ENCODE measurements at regions not wholly inside any gene's neighbourhood (a gene's known extent, or its start where the extent isn't known, plus 50 kb on each side); places are given as distances from the start of the nearest gene placed in this dataset.

DNA sequence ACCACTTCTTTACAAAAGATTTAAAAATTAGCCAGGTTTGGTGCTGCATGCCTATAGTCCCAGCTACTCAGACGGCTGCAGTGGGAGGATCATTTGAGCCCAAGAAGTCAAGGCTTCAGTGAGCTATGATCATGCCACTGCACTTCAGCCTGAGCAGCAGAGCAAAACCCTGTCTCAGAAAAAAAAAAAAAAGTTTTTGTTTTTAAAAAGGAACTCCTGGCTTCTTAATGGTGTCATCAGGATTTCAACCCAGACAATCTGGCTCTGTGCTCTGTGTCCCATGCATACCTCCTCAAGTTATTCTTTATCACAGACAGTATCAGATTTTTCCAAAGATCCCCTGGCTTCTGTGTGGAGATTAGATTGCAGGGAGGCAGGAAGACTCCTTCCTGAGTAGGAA, 64.2 kb upstream of the IL12A start:
- DNase-seq (ENCODE audit: low read depth) = no peak
- H3K4me3 ChIP-seq (ENCODE audit: low read length) = no peak overlapping the region
- TF ChIP-seq CTCF (conservative IDR thresholded peaks at IDR 0.05; ENCODE audit: low read depth, low read length) = no peak

GRCh38 chr3:159925248-159925647, 63.4 kb upstream of the IL12A start:
- DNase-seq (ENCODE audit: low read depth) = no peak
- H3K4me3 ChIP-seq (ENCODE audit: low read length) = no peak overlapping the region
- no peak for TF ChIP-seq CTCF (conservative IDR thresholded peaks at IDR 0.05; ENCODE audit: low read depth, low read length)

DNA sequence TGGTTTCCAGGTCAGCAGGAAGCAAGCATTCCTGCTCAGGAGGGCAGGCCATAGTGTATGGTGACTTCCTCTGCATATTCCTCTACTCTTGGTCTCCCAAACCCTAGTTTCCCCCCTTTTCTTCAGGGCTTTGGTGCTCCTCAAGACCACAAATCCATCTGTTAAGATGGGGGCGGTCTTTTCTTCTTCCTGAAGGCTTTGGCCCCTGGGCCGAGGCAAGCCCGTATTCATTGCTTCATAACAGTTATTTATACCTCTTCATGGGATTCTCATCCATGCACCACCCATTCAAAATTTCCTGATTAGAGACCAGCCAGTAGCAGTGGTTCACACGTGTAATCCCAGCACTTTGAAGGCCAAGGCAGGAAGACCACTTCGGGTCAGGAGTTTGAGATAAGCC, 62.1 kb upstream of the IL12A start:
- no peak for TF ChIP-seq CTCF (conservative IDR thresholded peaks at IDR 0.05; ENCODE audit: low read depth, low read length)
- H3K4me3 ChIP-seq (ENCODE audit: low read length) = no peak overlapping the region
- DNase-seq (ENCODE audit: low read depth) = no peak

DNA sequence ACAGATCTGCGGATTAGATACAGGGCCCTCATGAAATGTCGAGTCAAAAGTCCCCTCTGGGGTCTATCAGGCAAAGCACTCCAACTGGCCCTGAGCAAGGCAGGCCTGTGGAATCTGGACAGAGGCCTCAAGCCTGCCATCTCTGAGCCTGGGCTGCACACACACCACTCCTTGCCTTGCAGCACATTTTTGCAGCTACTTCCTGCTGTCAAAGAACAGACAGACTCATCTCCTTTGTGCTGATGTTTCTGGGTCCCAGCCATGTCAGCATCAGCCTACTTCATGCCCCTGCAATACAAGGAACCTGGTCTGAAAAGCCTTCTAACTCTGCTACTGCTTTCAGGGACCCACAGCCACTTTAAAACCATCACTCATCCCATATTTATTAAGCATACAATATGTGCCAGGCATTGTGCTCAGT, 60.6 kb upstream of the IL12A start:
- no peak for DNase-seq (ENCODE audit: low read depth)
- H3K4me3 ChIP-seq (ENCODE audit: low read length) = no peak overlapping the region
- TF ChIP-seq CTCF (conservative IDR thresholded peaks at IDR 0.05; ENCODE audit: low read depth, low read length) = no peak

GRCh38 chr3:159928666-159929065, 60.0 kb upstream of the IL12A start:
- H3K4me3 ChIP-seq (ENCODE audit: low read length) = no peak overlapping the region
- no peak for TF ChIP-seq CTCF (conservative IDR thresholded peaks at IDR 0.05; ENCODE audit: low read depth, low read length)
- peak; percentile 91 for DNase-seq (ENCODE audit: low read depth)

DNA sequence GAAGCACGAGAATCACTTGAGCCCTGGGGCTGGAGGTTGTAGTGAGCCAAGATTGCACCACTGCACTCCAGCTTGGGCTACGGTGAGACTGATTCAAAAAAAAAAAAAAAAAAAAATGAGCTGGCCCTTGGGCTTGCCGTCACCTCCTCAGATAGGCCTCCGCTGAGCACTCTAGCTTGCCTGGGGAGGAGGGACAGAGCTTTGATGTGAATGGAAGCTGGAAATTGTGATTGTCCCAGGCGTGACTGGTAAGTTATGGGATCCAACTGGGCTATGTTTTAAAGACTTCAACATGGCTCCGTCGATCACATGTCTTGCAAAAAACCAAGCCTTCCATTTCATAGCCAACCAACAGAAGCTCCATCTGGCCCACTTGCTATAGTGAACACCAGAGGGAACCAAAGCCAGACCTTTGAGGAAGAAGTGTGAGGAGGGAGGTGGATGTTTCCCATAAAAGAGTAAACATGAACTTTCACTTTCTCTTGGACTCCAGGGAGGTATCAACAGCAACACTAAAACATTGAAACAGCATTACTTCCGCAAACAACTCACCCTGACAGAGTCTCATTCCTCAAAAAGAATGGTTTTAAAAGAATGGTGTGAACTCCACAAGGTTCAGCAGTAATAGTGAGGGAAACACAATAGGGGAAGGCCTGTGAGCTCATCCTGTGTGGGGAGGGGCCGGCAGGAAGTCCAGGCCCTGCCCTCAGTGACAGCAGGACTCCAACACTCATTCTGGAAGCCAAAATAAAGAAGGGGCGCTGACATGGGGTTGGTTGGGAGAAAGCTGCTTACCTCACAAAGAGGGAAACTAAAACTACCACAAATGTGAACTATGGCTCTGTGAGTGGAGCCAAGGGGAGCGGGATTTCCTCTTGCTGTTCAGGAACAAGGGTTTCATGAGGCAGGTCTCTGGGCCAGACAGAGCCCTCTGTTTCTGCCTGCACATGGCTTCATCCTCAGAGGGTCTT, 59.2 kb upstream of the IL12A start:
- DNase-seq (ENCODE audit: low read depth) = no peak
- H3K4me3 ChIP-seq (ENCODE audit: low read length) = no peak overlapping the region

More for the DNA sequence above, 59.2 kb upstream of the IL12A start:
- peak; percentile 43 for TF ChIP-seq CTCF (conservative IDR thresholded peaks at IDR 0.05; ENCODE audit: low read depth, low read length)
